Choroid plexus epithelial cell (primary cell): ENCODE measurements at regions not wholly inside any gene's neighbourhood (a gene's known extent, or its start where the extent isn't known, plus 50 kb on each side); places are given as distances from the start of the nearest gene placed in this dataset.

Source experiments
- DNase-seq: peaks from one replicate; pipeline ENCODE4 v3.0.0-alpha.2; 2010; ENCODE audit warnings: low read depth
- H3K4me3 ChIP-seq: 2 replicates; pipeline ENCODE4 v1.5.1; 2011; ENCODE audit warnings: low read depth, mild to moderate bottlenecking, control low read depth, low read length, moderate library complexity
- TF ChIP-seq, protein P1 (sequence below): conservative IDR thresholded peaks from 2 replicates; pipeline ENCODE4 v1.5.1; 2011; ENCODE audit warnings: low read depth, mild to moderate bottlenecking, control low read depth, inconsistent platforms, low read length, moderate library complexity

- DNase-seq: no peak
- H3K4me3 ChIP-seq: no peak overlapping the region
- TF ChIP-seq, protein P1, sequence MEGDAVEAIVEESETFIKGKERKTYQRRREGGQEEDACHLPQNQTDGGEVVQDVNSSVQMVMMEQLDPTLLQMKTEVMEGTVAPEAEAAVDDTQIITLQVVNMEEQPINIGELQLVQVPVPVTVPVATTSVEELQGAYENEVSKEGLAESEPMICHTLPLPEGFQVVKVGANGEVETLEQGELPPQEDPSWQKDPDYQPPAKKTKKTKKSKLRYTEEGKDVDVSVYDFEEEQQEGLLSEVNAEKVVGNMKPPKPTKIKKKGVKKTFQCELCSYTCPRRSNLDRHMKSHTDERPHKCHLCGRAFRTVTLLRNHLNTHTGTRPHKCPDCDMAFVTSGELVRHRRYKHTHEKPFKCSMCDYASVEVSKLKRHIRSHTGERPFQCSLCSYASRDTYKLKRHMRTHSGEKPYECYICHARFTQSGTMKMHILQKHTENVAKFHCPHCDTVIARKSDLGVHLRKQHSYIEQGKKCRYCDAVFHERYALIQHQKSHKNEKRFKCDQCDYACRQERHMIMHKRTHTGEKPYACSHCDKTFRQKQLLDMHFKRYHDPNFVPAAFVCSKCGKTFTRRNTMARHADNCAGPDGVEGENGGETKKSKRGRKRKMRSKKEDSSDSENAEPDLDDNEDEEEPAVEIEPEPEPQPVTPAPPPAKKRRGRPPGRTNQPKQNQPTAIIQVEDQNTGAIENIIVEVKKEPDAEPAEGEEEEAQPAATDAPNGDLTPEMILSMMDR: no peak
These were observed 396.4 kb upstream of the USP15 start for GRCh38 chr12:61863811-61864210.

DNA sequence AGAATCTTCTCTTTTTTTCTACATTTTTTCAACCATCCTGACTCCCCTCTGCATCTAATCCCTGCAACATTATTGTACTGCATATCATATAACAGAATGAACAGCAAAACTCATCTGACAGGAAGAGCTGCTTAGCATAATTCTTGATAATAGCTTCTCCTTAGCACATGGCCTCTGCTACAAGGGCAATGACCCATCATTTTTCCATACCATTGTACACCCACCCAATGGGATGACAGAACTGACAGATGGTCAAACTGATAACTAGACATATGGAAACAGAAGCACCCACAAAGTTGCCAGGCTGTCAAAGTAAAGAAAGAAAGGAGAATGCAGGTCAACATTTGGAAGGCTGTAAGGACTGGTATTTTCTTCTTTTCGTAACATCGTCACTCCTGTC lies 390.4 kb upstream of the USP15 start:
- TF ChIP-seq, protein P1: no peak

DNA sequence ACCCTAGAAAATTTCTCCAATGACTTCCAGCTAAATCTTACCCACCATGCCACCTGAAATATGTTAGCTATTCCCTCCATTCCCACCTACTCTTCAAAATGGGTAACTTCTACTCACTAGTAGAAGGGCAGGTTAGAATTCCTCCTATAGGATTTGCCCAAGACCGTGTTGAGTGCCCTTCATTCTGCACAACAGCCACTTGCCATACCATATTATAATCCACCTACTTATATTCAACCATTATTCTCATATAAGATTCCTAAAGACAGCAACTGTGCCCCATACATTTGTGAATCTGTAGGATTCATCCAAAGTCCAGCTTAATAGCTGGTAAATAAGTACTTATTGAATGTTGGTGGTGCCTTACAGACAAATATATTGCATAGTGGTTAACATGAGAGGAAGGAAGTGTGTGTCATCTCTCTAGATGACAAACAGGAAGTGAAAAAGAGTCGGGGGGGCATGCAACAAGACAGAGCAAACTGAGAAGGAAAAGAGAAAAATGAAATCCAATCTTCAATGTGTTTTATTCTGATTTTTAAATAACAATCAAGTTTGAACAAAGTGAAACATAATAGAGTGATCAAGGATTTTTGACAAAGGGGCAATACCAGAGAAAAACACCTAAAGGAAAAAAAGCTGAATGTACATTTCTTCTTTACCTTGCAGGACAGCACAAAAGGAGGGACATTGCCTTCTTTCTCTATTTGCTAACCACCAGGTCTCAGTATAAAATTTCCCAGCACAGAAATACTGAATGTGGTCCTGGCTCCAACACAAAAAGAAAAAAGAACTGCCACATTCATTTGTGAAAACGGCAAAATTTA lies 389.3 kb upstream of the USP15 start:
- DNase-seq: no peak
- TF ChIP-seq, protein P1: no peak
- H3K4me3 ChIP-seq: no peak overlapping the region

More for the DNA sequence above, 390.4 kb upstream of the USP15 start:
- H3K4me3 ChIP-seq: no peak overlapping the region
- no peak for DNase-seq

- TF ChIP-seq, protein P1: no peak
- DNase-seq: no peak
- H3K4me3 ChIP-seq: no peak overlapping the region
These were observed 388.8 kb upstream of the USP15 start for GRCh38 chr12:61871485-61871810.

DNA sequence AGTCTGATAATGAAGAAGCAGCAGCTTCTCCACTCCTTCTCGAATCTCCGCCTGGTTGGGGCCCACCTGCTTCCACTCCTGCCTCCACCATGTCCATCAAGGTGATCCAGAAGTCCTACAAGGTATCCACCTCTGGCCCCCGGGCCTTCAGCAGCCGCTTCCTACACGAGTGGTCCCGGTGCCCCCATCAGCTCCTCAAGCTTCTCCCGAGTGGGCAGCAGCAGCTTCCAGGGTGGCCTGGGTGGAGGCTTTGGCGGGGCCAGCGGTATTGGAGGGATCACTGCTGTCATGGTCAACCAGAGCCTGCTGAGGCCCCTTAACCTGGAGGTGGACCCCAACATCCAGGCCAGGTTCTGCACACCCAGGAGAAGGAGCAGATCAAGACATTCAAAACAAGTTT lies 381.0 kb upstream of the USP15 start:
- DNase-seq: no peak
- TF ChIP-seq, protein P1: no peak
- H3K4me3 ChIP-seq: no peak overlapping the region

DNA sequence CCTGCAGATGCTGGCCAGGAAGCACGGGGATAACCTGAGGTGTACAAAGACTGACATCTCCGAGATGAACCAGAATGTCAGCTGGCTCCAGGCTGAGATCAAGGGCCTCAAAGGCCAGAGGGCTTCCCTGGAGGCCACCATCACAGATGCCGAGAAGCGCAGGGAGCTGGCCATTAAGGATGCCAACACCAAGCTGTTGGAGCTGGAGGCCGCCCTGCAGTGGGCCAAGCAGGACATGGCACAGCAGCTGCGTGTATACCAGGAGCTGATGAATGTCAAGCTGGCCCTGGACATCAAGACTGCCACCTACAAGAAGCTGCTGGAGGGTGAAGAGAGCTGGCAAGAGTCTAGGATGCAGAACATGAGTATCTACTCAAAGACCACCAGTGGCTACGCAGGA lies 380.0 kb upstream of the USP15 start:
- TF ChIP-seq, protein P1: no peak
- H3K4me3 ChIP-seq: no peak overlapping the region
- no peak for DNase-seq

DNA sequence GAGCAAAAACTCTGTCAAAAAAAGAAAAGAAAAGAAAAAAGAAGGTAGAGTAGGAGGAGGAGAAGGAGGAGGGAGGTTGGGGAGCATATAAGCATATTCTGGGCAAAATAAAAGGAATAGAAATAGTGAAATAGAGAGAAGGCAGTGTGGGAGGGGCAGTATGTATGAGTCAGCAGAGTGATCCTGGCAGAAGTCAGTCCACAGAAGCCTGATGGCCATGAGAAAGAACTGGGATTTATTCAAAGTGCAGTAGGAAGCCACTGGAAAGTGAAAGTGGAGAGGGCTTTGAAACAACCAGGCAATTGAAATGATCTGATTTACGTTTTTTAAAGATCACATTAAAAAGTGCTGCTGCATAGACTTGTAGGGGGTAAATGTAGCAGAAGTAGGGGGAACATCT lies 368.6 kb upstream of the USP15 start:
- DNase-seq: peak; percentile 15
- H3K4me3 ChIP-seq: no peak overlapping the region

More for the DNA sequence above, 368.6 kb upstream of the USP15 start:
- TF ChIP-seq, protein P1: no peak
